Inflammatory macrophage (primary cell): ENCODE measurements at regions not wholly inside any gene's neighbourhood (a gene's known extent, or its start where the extent isn't known, plus 50 kb on each side); places are given as distances from the start of the nearest gene placed in this dataset.

ENCODE experiments used
- DNase-seq, 2 donors: peaks; one replicate each; pipeline ENCODE4 v3.0.0-alpha.2; 2020 to 2022

- no peak for DNase-seq
These were observed 448.2 kb downstream of the EDEM1 start for GRCh38 chr3:5635746-5636145.

GRCh38 chr3:5638550-5638949 lies 451.0 kb downstream of the EDEM1 start:
- DNase-seq, result no peak

- DNase-seq, result peak; percentile 37 to 46
These were observed 457.5 kb downstream of the EDEM1 start for GRCh38 chr3:5644773-5645670.

- no peak for DNase-seq
These were observed 458.3 kb downstream of the EDEM1 start for GRCh38 chr3:5645692-5646410.

GRCh38 chr3:5650303-5650702 lies 462.8 kb downstream of the EDEM1 start:
- no peak for DNase-seq

GRCh38 chr3:5651351-5651750 lies 463.8 kb downstream of the EDEM1 start:
- DNase-seq, result no peak

GRCh38 chr3:5653426-5654143 lies 466.1 kb downstream of the EDEM1 start:
- DNase-seq, result no peak

GRCh38 chr3:5657106-5657505 lies 469.6 kb downstream of the EDEM1 start:
- peak; percentile 94 to 97 for DNase-seq

- peak in 1 of 2 donors; percentile 10 for DNase-seq
These were observed 476.1 kb downstream of the EDEM1 start for GRCh38 chr3:5663601-5664000.

GRCh38 chr3:5666455-5666854 lies 478.9 kb downstream of the EDEM1 start:
- no peak for DNase-seq

GRCh38 chr3:5673521-5673920 lies 486.0 kb downstream of the EDEM1 start:
- no peak for DNase-seq

GRCh38 chr3:5675319-5675718 lies 487.8 kb downstream of the EDEM1 start:
- no peak for DNase-seq

- no peak for DNase-seq
These were observed 490.0 kb downstream of the EDEM1 start for GRCh38 chr3:5677555-5677954.

GRCh38 chr3:5678248-5678647 lies 490.7 kb downstream of the EDEM1 start:
- DNase-seq, result no peak

- DNase-seq, result no peak
These were observed 491.3 kb downstream of the EDEM1 start for GRCh38 chr3:5678844-5679243.

- no peak for DNase-seq
These were observed 499.7 kb downstream of the EDEM1 start for GRCh38 chr3:5687230-5687629.

- DNase-seq, result no peak
These were observed 503.0 kb downstream of the EDEM1 start for GRCh38 chr3:5690490-5690889.

GRCh38 chr3:5690904-5691532 lies 503.5 kb downstream of the EDEM1 start:
- no peak for DNase-seq

- no peak for DNase-seq
These were observed 504.9 kb downstream of the EDEM1 start for GRCh38 chr3:5692446-5692845.

GRCh38 chr3:5694266-5694665 lies 506.8 kb downstream of the EDEM1 start:
- DNase-seq, result no peak

GRCh38 chr3:5698851-5699250 lies 511.3 kb downstream of the EDEM1 start:
- DNase-seq, result no peak

- no peak for DNase-seq
These were observed 511.8 kb downstream of the EDEM1 start for GRCh38 chr3:5699313-5699712.

- DNase-seq, result no peak
These were observed 512.3 kb downstream of the EDEM1 start for GRCh38 chr3:5699811-5700210.
